Gastroesophageal sphincter (tissue), 3 donors: ENCODE measurements at regions not wholly inside any gene's neighbourhood (a gene's known extent, or its start where the extent isn't known, plus 50 kb on each side); places are given as distances from the start of the nearest gene placed in this dataset.
"Not testable (repeated sequence)": the region's sequence is repeated elsewhere in the genome, so short reads cannot be mapped to it uniquely, and the experiment has no call there.

Source experiments
- EP300 ChIP-seq: sonication (generic); formaldehyde crosslinking; IDR thresholded peaks from one replicate; pipeline ENCODE4 v1.6.1; 2017; ENCODE audit warnings: antibody characterized with exemption, mild to moderate bottlenecking
- POLR2A ChIP-seq, 2 donors: fragments of 450-650 bp; IDR thresholded peaks; one replicate each; pipeline ENCODE4 v1.6.1; 2017; ENCODE audit warnings: antibody characterized with exemption in 2 of 2, mild to moderate bottlenecking in 2 of 2, moderate library complexity in 1 of 2
- POLR2AphosphoS5 ChIP-seq: sonication (generic); formaldehyde crosslinking; IDR thresholded peaks from one replicate; pipeline ENCODE4 v1.6.1; 2017; ENCODE audit warnings: antibody characterized with exemption
- TF ChIP-seq, protein P1 (sequence below), 4 experiments: fragments of 200-600 bp in 2 of 4; fragments of 450-650 bp in 2 of 4; sonication (generic) in 1 of 4; IDR thresholded peaks; one replicate each; pipeline ENCODE4 v1.5.1; 2017 to 2019; ENCODE audit warnings: antibody characterized with exemption in 4 of 4, mild to moderate bottlenecking in 2 of 4, moderate library complexity in 2 of 4

- not testable (repeated sequence) for TF ChIP-seq POLR2A (IDR thresholded peaks at IDR 0.05); POLR2AphosphoS5; EP300
- TF ChIP-seq, protein P1, sequence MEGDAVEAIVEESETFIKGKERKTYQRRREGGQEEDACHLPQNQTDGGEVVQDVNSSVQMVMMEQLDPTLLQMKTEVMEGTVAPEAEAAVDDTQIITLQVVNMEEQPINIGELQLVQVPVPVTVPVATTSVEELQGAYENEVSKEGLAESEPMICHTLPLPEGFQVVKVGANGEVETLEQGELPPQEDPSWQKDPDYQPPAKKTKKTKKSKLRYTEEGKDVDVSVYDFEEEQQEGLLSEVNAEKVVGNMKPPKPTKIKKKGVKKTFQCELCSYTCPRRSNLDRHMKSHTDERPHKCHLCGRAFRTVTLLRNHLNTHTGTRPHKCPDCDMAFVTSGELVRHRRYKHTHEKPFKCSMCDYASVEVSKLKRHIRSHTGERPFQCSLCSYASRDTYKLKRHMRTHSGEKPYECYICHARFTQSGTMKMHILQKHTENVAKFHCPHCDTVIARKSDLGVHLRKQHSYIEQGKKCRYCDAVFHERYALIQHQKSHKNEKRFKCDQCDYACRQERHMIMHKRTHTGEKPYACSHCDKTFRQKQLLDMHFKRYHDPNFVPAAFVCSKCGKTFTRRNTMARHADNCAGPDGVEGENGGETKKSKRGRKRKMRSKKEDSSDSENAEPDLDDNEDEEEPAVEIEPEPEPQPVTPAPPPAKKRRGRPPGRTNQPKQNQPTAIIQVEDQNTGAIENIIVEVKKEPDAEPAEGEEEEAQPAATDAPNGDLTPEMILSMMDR (IDR thresholded peaks at IDR 0.05), result not testable (repeated sequence)
Observed at GRCh38 chr12:68484578-68484977, 126.1 kb upstream of the RAP1B start.
